ENCODE measurements at regions not wholly inside any gene's neighbourhood (a gene's known extent, or its start where the extent isn't known, plus 50 kb on each side); places are given as distances from the start of the nearest gene placed in this dataset.

DNA sequence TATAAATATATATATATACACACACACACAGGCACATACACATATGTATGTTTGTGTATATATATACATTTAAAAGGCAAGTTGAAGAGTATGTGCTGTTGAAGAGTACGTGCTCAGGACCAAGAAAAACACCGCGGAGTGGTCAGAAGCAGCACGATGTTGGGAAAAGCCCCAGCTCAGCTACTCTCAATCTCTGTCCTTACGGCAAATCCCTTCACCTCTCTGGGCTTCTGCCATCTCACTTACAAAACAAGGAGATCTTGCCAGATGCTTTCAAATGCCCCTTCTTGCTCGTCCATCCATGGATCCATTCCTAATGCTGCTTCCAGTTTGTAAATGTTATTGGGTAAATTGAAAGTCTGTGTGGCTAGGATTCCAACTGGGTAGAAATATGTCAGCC is 333.9 kb downstream of the BCL11A start:
- ATAC-seq = no peak
- no peak for TF ChIP-seq ISL1 (CRISPR knock-in tag; IDR thresholded peaks at IDR 0.05)

DNA sequence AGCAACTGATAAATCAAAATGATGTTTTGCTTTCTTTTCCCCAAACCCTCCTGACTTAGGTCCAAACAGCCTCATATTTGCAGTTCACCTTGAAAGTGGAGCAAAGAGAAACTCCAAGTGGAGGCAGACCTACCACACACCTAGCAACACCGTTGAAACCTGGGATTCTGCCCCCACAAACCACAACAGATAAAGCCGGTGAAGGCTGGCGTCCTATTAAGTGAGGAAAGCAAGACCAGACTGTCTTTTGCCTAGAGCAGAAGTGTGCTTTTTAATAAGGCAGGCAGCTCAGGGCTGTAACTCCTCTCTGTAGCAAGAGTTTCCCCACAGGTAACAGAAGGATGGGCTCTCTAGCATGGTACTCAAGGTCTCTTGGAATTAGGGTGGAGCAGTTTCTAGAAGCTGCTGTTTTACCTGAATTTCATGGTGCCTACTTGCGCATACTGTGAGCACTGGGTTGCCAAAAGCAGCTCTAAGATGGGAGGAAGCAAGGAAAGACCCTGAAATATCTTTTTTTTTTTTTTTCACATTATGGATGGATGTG is 336.9 kb downstream of the BCL11A start:
- TF ChIP-seq ZFP3 (CRISPR knock-in tag; IDR thresholded peaks at IDR 0.05) = no peak
- no peak for TF ChIP-seq CREB5 (CRISPR knock-in tag; IDR thresholded peaks at IDR 0.05; ENCODE audit: low read depth)
- no peak for TF ChIP-seq PATZ1 (CRISPR knock-in tag; IDR thresholded peaks at IDR 0.05; ENCODE audit: borderline replicate concordance)
- no peak for TF ChIP-seq OSR1 (CRISPR knock-in tag; IDR thresholded peaks at IDR 0.05)
- no peak for TF ChIP-seq RARB (CRISPR knock-in tag; IDR thresholded peaks at IDR 0.05)
- TF ChIP-seq SNAI2 (CRISPR knock-in tag; IDR thresholded peaks at IDR 0.05) = no peak
- no peak for TF ChIP-seq TCF4 (CRISPR knock-in tag; IDR thresholded peaks at IDR 0.05; ENCODE audit: borderline replicate concordance)
- no peak for TF ChIP-seq TOX (CRISPR knock-in tag; IDR thresholded peaks at IDR 0.05; ENCODE audit: borderline replicate concordance)
- no peak for TF ChIP-seq ZFP30 (CRISPR knock-in tag; IDR thresholded peaks at IDR 0.05)
- TF ChIP-seq POU6F1 (CRISPR knock-in tag; IDR thresholded peaks at IDR 0.05; ENCODE audit: borderline replicate concordance, low read depth) = no peak
- no peak for TF ChIP-seq ZNF565 (CRISPR knock-in tag; conservative IDR thresholded peaks at IDR 0.05; ENCODE audit: low read depth)
- TF ChIP-seq, protein P1, sequence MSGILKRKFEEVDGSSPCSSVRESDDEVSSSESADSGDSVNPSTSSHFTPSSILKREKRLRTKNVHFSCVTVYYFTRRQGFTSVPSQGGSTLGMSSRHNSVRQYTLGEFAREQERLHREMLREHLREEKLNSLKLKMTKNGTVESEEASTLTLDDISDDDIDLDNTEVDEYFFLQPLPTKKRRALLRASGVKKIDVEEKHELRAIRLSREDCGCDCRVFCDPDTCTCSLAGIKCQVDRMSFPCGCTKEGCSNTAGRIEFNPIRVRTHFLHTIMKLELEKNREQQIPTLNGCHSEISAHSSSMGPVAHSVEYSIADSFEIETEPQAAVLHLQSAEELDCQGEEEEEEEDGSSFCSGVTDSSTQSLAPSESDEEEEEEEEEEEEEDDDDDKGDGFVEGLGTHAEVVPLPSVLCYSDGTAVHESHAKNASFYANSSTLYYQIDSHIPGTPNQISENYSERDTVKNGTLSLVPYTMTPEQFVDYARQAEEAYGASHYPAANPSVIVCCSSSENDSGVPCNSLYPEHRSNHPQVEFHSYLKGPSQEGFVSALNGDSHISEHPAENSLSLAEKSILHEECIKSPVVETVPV (CRISPR knock-in tag; IDR thresholded peaks at IDR 0.05) = no peak
- no peak for TF ChIP-seq PPARA (CRISPR knock-in tag; IDR thresholded peaks at IDR 0.05; ENCODE audit: borderline replicate concordance)
- TF ChIP-seq, protein P2, sequence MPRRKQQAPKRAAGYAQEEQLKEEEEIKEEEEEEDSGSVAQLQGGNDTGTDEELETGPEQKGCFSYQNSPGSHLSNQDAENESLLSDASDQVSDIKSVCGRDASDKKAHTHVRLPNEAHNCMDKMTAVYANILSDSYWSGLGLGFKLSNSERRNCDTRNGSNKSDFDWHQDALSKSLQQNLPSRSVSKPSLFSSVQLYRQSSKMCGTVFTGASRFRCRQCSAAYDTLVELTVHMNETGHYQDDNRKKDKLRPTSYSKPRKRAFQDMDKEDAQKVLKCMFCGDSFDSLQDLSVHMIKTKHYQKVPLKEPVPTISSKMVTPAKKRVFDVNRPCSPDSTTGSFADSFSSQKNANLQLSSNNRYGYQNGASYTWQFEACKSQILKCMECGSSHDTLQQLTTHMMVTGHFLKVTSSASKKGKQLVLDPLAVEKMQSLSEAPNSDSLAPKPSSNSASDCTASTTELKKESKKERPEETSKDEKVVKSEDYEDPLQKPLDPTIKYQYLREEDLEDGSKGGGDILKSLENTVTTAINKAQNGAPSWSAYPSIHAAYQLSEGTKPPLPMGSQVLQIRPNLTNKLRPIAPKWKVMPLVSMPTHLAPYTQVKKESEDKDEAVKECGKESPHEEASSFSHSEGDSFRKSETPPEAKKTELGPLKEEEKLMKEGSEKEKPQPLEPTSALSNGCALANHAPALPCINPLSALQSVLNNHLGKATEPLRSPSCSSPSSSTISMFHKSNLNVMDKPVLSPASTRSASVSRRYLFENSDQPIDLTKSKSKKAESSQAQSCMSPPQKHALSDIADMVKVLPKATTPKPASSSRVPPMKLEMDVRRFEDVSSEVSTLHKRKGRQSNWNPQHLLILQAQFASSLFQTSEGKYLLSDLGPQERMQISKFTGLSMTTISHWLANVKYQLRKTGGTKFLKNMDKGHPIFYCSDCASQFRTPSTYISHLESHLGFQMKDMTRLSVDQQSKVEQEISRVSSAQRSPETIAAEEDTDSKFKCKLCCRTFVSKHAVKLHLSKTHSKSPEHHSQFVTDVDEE (CRISPR knock-in tag; IDR thresholded peaks at IDR 0.05) = no peak
- no peak for TF ChIP-seq ZNF8 (CRISPR knock-in tag; IDR thresholded peaks at IDR 0.05)
- no peak for TF ChIP-seq ESRRG (CRISPR knock-in tag; IDR thresholded peaks at IDR 0.05)
- TF ChIP-seq ARNTL (CRISPR knock-in tag; IDR thresholded peaks at IDR 0.05; ENCODE audit: borderline replicate concordance, low read depth) = no peak
- TF ChIP-seq ZC3H10 (CRISPR knock-in tag; IDR thresholded peaks at IDR 0.05) = no peak
- TF ChIP-seq ISL1 (CRISPR knock-in tag; IDR thresholded peaks at IDR 0.05) = no peak
- no peak for TF ChIP-seq ZNF70 (CRISPR knock-in tag; IDR thresholded peaks at IDR 0.05)
- ATAC-seq = no peak

DNA sequence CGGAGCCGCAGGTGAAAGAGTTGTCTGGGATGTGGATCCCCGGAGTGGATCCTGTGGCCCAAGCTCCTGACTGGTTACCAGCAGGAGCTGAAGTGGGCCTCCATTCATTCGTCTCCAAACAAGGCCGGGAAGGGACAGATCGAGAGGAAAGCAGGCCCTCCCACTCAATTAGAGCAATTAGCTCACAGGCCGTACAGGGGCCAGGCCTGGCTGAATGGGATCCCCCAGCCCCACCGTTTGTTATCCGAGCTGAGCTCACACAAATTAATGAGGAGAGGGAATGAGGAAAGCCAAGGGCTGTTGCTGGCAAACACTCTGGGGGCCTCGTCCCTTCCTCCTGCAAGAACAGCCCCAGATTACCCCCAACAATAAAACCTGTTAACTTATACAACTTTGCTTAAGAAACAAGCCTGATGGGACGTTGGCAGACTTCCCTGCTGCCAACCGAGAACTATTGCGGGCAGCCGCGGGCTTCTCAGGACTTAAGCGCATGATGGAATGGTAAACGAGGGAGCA is 338.0 kb downstream of the BCL11A start:
- TF ChIP-seq CSDC2 (CRISPR knock-in tag; IDR thresholded peaks at IDR 0.05) (no peak), ISL1 (CRISPR knock-in tag; IDR thresholded peaks at IDR 0.05) (no peak), ZNF8 (CRISPR knock-in tag; IDR thresholded peaks at IDR 0.05) (no peak)
- TF ChIP-seq, protein P2 (CRISPR knock-in tag; IDR thresholded peaks at IDR 0.05) = no peak
- ATAC-seq = no peak
